RCC 7860 (cell line): ENCODE measurements at regions not wholly inside any gene's neighbourhood (a gene's known extent, or its start where the extent isn't known, plus 50 kb on each side); places are given as distances from the start of the nearest gene placed in this dataset.

ENCODE experiments used
- DNase-seq: peaks from one replicate; pipeline ENCODE4 v3.0.0-alpha.2; 2015; ENCODE audit warnings: low spot score
- FAIRE-seq: peaks from 2 replicates; lab custom pipeline; 2012; peaks lifted over from hg19 to GRCh38; lab: Jason Lieb, UNC

GRCh38 chr9:104417296-104417695 is 86.8 kb upstream of the OR13F1 start:
- DNase-seq (no peak), FAIRE-seq (no peak)

DNA sequence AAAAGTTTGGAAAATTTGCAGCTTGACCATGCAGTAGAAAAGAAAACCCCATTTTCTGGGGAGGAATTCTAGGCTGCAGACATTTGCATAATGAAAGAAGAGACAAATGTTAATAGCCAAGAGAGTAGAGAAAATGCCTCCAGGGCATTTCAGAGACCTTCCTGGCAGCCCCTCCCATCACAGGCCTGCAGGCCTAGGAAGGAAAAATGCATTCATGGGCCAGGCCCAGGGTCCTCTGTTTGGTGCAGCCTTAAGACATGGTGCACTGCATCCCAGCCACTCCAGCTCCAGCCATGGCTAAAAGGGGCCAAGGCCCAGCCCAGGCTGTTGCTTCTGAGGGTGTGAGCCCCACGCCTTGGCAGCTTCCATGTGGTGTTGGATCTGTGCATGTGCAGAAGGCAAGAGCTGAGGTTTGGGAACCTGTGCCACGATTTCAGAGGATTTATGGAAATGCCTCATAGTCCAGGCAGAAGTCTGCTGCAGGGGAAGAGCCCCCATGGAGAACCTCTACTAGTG is 75.0 kb upstream of the OR13F1 start:
- DNase-seq, result no peak
- FAIRE-seq, result no peak

GRCh38 chr9:104435059-104435458 is 69.0 kb upstream of the OR13F1 start:
- FAIRE-seq (no peak), DNase-seq (no peak)

DNA sequence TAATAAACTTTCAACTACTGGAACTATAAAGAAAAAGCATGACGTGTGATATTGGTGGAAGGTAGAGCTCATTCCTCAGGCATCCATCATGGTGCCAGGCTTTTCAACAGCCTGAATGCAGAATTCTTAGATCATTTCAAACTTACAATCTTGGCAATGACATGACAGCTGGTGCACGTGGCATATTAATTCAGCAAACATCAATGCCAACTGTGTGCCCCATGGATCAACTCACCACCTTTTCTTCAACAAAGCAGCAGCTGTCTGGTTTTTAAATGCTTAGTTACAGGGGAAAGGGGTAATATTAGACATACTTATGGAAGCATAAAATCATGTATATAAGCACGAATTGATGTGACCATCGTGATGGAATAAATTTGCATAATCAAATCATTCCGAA is 56.0 kb upstream of the OR13F1 start:
- DNase-seq (no peak), FAIRE-seq (no peak)
